HL-60 (cell line): ENCODE measurements at regions not wholly inside any gene's neighbourhood (a gene's known extent, or its start where the extent isn't known, plus 50 kb on each side); places are given as distances from the start of the nearest gene placed in this dataset.

ENCODE experiments used
- DNase-seq, 2 experiments: peaks; one replicate each; pipeline ENCODE4 v3.0.0-alpha.2; 2010 to 2020; ENCODE audit warnings: low read depth in 1 of 2, low spot score in 1 of 2
- H3K27ac ChIP-seq: fragments of 250-450 bp; sonication (Bioruptor Pico); replicated peaks from 2 replicates; pipeline ENCODE4 v1.5.1; 2020; ENCODE audit warnings: mild to moderate bottlenecking, moderate library complexity
- H3K27me3 ChIP-seq: fragments of 250-450 bp; sonication (Bioruptor Pico); 2 replicates; pipeline ENCODE4 v1.5.1; 2021; ENCODE audit warnings: mild to moderate bottlenecking, moderate library complexity; ENCODE audit not compliant: insufficient read depth, poor library complexity, severe bottlenecking
- H3K4me3 ChIP-seq: replicated peaks from 2 replicates; pipeline ENCODE4 v1.5.1; 2011; ENCODE audit warnings: mild to moderate bottlenecking, control low read depth, low read length; ENCODE audit not compliant: insufficient read depth
- GABPA ChIP-seq: IDR thresholded peaks from 2 replicates; pipeline ENCODE4 v1.6.1; 2012; ENCODE audit warnings: low read depth
- POLR2AphosphoS5 ChIP-seq: IDR thresholded peaks from 2 replicates; pipeline ENCODE4 v1.6.1; 2012; ENCODE audit warnings: low read depth
- SPI1 ChIP-seq: IDR thresholded peaks from 2 replicates; pipeline ENCODE4 v1.6.1; 2012; ENCODE audit warnings: low read depth, mild to moderate bottlenecking, borderline replicate concordance
- TF ChIP-seq, protein P1 (sequence below): IDR thresholded peaks from 2 replicates; pipeline ENCODE4 v1.6.1; 2012; ENCODE audit warnings: low read depth; ENCODE audit not compliant: insufficient replicate concordance
- TF ChIP-seq, protein P2 (sequence below): IDR thresholded peaks from one replicate; pipeline ENCODE4 v1.5.1; 2011; ENCODE audit warnings: low read length, control low read depth, inconsistent platforms; ENCODE audit not compliant: insufficient read depth

DNA sequence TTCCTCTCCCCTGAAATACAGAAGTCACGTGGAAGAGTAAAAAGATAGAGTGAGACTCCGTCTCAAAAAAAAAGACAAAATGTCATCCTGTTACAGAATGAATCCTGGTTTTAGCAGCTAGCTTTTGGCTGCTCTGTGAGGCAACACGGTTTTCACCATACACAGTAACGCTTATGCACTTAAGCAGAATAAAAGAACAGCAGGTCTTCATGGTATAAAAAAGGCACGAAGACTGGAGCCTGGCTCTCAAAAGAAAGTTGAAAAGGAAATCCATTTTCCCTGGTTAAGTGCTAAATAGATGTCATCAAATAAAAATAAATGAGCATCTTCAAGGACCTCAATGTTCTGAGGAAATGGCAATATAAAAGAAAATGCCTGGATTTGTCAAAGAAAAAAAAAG lies 444.1 kb downstream of the IPO8 start:
- no peak for DNase-seq
- H3K27ac ChIP-seq = no peak overlapping the region

DNA sequence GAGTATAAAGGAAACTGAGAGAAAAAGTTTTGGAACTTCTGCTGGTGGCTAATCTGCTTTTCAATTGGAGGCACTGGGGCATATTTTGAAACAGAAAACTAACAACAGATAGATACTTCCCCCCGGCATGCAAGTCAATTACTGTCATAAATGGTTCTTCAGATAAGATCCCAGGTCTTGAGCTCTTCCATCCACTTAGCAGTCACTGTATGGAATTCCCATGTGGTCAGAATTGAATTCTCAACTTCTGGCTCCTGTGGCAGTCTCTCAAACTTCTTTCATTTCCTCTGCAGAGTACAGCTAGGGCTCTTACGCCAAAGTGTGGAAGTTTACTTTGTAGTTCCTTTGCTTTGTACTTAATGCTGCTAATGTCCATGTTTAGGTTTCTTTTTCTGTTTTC lies 452.2 kb downstream of the IPO8 start:
- no peaks in the 10 kb centered on the region for H3K27me3 ChIP-seq
- no peak overlapping the region for H3K4me3 ChIP-seq
- no peak overlapping the region for H3K27ac ChIP-seq
- no peak for DNase-seq
- TF ChIP-seq SPI1 (no peak), POLR2AphosphoS5 (no peak), GABPA (no peak)
- TF ChIP-seq, protein P1, sequence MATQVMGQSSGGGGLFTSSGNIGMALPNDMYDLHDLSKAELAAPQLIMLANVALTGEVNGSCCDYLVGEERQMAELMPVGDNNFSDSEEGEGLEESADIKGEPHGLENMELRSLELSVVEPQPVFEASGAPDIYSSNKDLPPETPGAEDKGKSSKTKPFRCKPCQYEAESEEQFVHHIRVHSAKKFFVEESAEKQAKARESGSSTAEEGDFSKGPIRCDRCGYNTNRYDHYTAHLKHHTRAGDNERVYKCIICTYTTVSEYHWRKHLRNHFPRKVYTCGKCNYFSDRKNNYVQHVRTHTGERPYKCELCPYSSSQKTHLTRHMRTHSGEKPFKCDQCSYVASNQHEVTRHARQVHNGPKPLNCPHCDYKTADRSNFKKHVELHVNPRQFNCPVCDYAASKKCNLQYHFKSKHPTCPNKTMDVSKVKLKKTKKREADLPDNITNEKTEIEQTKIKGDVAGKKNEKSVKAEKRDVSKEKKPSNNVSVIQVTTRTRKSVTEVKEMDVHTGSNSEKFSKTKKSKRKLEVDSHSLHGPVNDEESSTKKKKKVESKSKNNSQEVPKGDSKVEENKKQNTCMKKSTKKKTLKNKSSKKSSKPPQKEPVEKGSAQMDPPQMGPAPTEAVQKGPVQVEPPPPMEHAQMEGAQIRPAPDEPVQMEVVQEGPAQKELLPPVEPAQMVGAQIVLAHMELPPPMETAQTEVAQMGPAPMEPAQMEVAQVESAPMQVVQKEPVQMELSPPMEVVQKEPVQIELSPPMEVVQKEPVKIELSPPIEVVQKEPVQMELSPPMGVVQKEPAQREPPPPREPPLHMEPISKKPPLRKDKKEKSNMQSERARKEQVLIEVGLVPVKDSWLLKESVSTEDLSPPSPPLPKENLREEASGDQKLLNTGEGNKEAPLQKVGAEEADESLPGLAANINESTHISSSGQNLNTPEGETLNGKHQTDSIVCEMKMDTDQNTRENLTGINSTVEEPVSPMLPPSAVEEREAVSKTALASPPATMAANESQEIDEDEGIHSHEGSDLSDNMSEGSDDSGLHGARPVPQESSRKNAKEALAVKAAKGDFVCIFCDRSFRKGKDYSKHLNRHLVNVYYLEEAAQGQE = no peak
- TF ChIP-seq, protein P2, sequence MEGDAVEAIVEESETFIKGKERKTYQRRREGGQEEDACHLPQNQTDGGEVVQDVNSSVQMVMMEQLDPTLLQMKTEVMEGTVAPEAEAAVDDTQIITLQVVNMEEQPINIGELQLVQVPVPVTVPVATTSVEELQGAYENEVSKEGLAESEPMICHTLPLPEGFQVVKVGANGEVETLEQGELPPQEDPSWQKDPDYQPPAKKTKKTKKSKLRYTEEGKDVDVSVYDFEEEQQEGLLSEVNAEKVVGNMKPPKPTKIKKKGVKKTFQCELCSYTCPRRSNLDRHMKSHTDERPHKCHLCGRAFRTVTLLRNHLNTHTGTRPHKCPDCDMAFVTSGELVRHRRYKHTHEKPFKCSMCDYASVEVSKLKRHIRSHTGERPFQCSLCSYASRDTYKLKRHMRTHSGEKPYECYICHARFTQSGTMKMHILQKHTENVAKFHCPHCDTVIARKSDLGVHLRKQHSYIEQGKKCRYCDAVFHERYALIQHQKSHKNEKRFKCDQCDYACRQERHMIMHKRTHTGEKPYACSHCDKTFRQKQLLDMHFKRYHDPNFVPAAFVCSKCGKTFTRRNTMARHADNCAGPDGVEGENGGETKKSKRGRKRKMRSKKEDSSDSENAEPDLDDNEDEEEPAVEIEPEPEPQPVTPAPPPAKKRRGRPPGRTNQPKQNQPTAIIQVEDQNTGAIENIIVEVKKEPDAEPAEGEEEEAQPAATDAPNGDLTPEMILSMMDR = no peak

More for the DNA sequence above, 444.1 kb downstream of the IPO8 start:
- Histone ChIP-seq H3K4me3 (no peak overlapping the region), H3K27me3 (no peaks in the 10 kb centered on the region)
- TF ChIP-seq, protein P1 = no peak
- TF ChIP-seq GABPA = no peak
- no peak for TF ChIP-seq SPI1
- TF ChIP-seq, protein P2 = no peak

DNA sequence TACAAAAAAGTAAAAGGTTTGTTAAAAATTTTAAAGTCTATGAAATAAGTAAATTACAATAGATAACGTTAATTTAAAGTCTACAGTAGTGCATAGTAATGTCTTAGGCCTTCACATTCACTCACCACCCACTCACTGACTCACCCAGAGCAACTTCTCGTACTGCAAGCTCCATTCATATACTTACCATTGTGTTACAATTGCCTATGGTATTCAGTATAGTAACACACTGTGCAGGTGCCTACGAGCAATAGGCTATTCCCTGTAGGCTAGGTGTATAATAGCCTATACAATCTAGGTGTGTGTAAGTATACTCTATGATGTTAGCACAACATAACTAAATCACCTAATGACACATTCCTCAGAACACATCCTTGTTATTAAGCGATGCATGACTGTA lies 435.3 kb upstream of the TMTC1 start:
- no peak for DNase-seq

More for the DNA sequence above, 435.3 kb upstream of the TMTC1 start:
- Histone ChIP-seq H3K27me3 (no peaks in the 10 kb centered on the region), H3K27ac (no peak overlapping the region), H3K4me3 (no peak overlapping the region)
- TF ChIP-seq, protein P1 = no peak
- TF ChIP-seq, protein P2 = no peak
- TF ChIP-seq POLR2AphosphoS5 = no peak
- no peak for TF ChIP-seq SPI1
- no peak for TF ChIP-seq GABPA
